GM12878 (cell line): ENCODE measurements at regions not wholly inside any gene's neighbourhood (a gene's known extent, or its start where the extent isn't known, plus 50 kb on each side); places are given as distances from the start of the nearest gene placed in this dataset.

Experiments used
- ATAC-seq: fragments of 200-7000 bp; cut with Tn5 transposase; 3 replicates; pipeline ENCODE4 v1.9.1; 2020; ENCODE audit warnings: mild to moderate bottlenecking, moderate library complexity
- BruUV-seq: library from RNA; stranded (reverse); fragments of 400-500 nt; replicated peaks from 2 replicates; lab custom pipeline; 2021; lab: Mats Ljungman, UMichigan
- CTCF ChIA-PET: fragments of 300-600 bp; sonication (Branson Sonifier 250); formaldehyde crosslinking; extraction: SDS; loops from one replicate; lab custom pipeline; 2021; ENCODE audit warnings: inconsistent platforms; lab: Yijun Ruan, JAX
- POLR2A ChIA-PET: fragments of 350-600 bp; formaldehyde crosslinking; extraction: SDS; loops from one replicate; lab custom pipeline; 2021; ENCODE audit warnings: inconsistent platforms; lab: Charles Lee
- RAD21 ChIA-PET: fragments of 300-600 bp; sonication (Branson Sonifier 250); formaldehyde crosslinking; loops from one replicate; lab custom pipeline; 2023; ENCODE audit warnings: antibody characterized with exemption; ENCODE audit not compliant: unreplicated experiment; lab: Charles Lee
- SMC1A ChIA-PET: fragments of 300-600 bp; sonication (Branson Sonifier 250); formaldehyde crosslinking; loops from one replicate; lab custom pipeline; 2023; ENCODE audit not compliant: unreplicated experiment, uncharacterized antibody; lab: Charles Lee
- DNase-seq: peaks from one replicate; pipeline ENCODE4 v3.0.0-alpha.2; 2011; ENCODE audit warnings: low read depth, low spot score
- FAIRE-seq: peaks from 3 replicates; lab custom pipeline; 2011; peaks lifted over from hg19 to GRCh38; lab: Jason Lieb, UNC
- H2AFZ ChIP-seq: 2 replicates; pipeline ENCODE4 v1.6.0; 2011; ENCODE audit warnings: low read depth, low read length, control low read depth; ENCODE audit not compliant: control insufficient read depth
- H3K27ac ChIP-seq: 2 replicates; pipeline ENCODE4 v1.5.1; 2011; ENCODE audit warnings: control low read depth; ENCODE audit not compliant: control insufficient read depth, insufficient read depth
- H3K27me3 ChIP-seq, 2 experiments: replicated peaks in 1 of 2; 2 replicates each; pipeline versions ENCODE4 v1.6.0 to v1.6.1; 2011; ENCODE audit warnings: low read length in 1 of 2; ENCODE audit not compliant: control insufficient read depth in 2 of 2, insufficient read depth in 2 of 2
- H3K36me3 ChIP-seq, 2 experiments: 2 replicates each; pipeline ENCODE4 v1.5.1; 2011; ENCODE audit warnings: low read length in 1 of 2; ENCODE audit not compliant: control insufficient read depth in 2 of 2, insufficient read depth in 2 of 2
- H3K4me1 ChIP-seq: 2 replicates; pipeline ENCODE4 v1.6.1; 2011; ENCODE audit warnings: mild to moderate bottlenecking, low read length, moderate library complexity, mixed read lengths; ENCODE audit not compliant: control insufficient read depth, insufficient read depth
- H3K4me2 ChIP-seq: 2 replicates; pipeline ENCODE4 v1.6.0; 2011; ENCODE audit warnings: control low read depth; ENCODE audit not compliant: control insufficient read depth, insufficient read depth
- H3K4me3 ChIP-seq: fragments of 200-600 bp; sonication (generic); 2 replicates; pipeline ENCODE4 v1.5.1; 2016
- H3K79me2 ChIP-seq: 2 replicates; pipeline ENCODE4 v1.6.0; 2011; ENCODE audit warnings: low read length; ENCODE audit not compliant: control insufficient read depth, insufficient read depth
- H3K9ac ChIP-seq: 2 replicates; pipeline ENCODE4 v1.8.0; 2011; ENCODE audit warnings: low read length, control low read depth, mixed read lengths; ENCODE audit not compliant: control insufficient read depth, insufficient read depth
- H3K9me3 ChIP-seq: replicated peaks from 3 replicates; pipeline ENCODE4 v1.5.1; 2011; ENCODE audit warnings: mild to moderate bottlenecking, low read length; ENCODE audit not compliant: control insufficient read depth, insufficient read depth
- H4K20me1 ChIP-seq: 2 replicates; pipeline ENCODE4 v1.6.0; 2011; ENCODE audit not compliant: control insufficient read depth, insufficient read depth
- ASH2L ChIP-seq: fragments of 300-600, 200-600 bp; sonication (generic); IDR thresholded peaks from 2 replicates; pipeline ENCODE4 v1.6.1; 2017; ENCODE audit warnings: low read depth, mild to moderate bottlenecking, borderline replicate concordance
- CHD1 ChIP-seq: IDR thresholded peaks from 2 replicates; pipeline ENCODE4 v1.6.1; 2012; ENCODE audit warnings: low read depth, low read length, improper control_type of control experiment
- EZH2 ChIP-seq: IDR thresholded peaks from 2 replicates; pipeline ENCODE4 v1.6.1; 2012; ENCODE audit warnings: low read depth, mild to moderate bottlenecking, control low read depth, inconsistent platforms, low read length, borderline replicate concordance; ENCODE audit not compliant: control insufficient read depth
- IKZF2 ChIP-seq, 2 experiments: fragments of 450-650 bp; IDR thresholded peaks; 2 replicates each; pipeline ENCODE4 v1.6.1; 2017; ENCODE audit warnings: mild to moderate bottlenecking in 2 of 2, moderate library complexity in 2 of 2
- MEF2B ChIP-seq: fragments of 450-650 bp; IDR thresholded peaks from 2 replicates; pipeline ENCODE4 v1.6.1; 2018; ENCODE audit warnings: mild to moderate bottlenecking, moderate library complexity; ENCODE audit not compliant: partially characterized antibody, poor library complexity, severe bottlenecking
- NR2C2 ChIP-seq: IDR thresholded peaks from 2 replicates; pipeline ENCODE4 v1.6.1; 2011; ENCODE audit warnings: borderline replicate concordance, low read depth; ENCODE audit not compliant: control insufficient read depth, insufficient read length
- PAX5 ChIP-seq: IDR thresholded peaks from 2 replicates; pipeline ENCODE4 v1.6.1; 2011; ENCODE audit warnings: low read depth, low read length, borderline replicate concordance
- ZNF274 ChIP-seq: IDR thresholded peaks from one replicate; pipeline ENCODE4 v1.8.0; 2011; ENCODE audit not compliant: insufficient read length, insufficient read depth
- WGBS: methylation state at CpG from one replicate; pipeline ENCODE4 v1.1.6; 2016; ENCODE audit warnings: low lambda C conversion rate; ENCODE audit not compliant: insufficient replicate concordance, insufficient coverage; ENCODE audit errors: missing lambda C conversion rate; 5-methylcytosine and 5-hydroxymethylcytosine counted together
- in situ Hi-C: fragments of 300-500 bp; cut with MboI; formaldehyde crosslinking; loops from 9 replicates; pipeline ENCODE4 v1.14.3; 2018; ENCODE audit warnings: mixed read lengths
- intact Hi-C: fragments of 100-400 bp; cut with micrococcal nuclease; formaldehyde crosslinking; loops from one replicate; pipeline ENCODE4 v1.14.2; 2022; ENCODE audit not compliant: unreplicated experiment
- TF ChIP-seq, protein P1 (sequence below): fragments of 450-650 bp; formaldehyde crosslinking; IDR thresholded peaks from 2 replicates; pipeline ENCODE4 v1.4.0; 2022; ENCODE audit warnings: mild to moderate bottlenecking, moderate library complexity
- TF ChIP-seq, protein P2 (sequence below): fragments of 450-650 bp; conservative IDR thresholded peaks from 2 replicates; pipeline ENCODE4 v1.6.1; 2017; ENCODE audit warnings: mild to moderate bottlenecking, moderate library complexity
- TF ChIP-seq, protein P3 (sequence below): fragments of 450-650 bp; IDR thresholded peaks from 2 replicates; pipeline ENCODE4 v1.6.1; 2018; ENCODE audit warnings: borderline replicate concordance, mild to moderate bottlenecking; ENCODE audit not compliant: partially characterized antibody
- TF ChIP-seq, protein P4 (sequence below): fragments of 150-350 bp; IDR thresholded peaks from 2 replicates; pipeline ENCODE4 v1.6.1; 2016; ENCODE audit warnings: low read depth, low read length

DNA sequence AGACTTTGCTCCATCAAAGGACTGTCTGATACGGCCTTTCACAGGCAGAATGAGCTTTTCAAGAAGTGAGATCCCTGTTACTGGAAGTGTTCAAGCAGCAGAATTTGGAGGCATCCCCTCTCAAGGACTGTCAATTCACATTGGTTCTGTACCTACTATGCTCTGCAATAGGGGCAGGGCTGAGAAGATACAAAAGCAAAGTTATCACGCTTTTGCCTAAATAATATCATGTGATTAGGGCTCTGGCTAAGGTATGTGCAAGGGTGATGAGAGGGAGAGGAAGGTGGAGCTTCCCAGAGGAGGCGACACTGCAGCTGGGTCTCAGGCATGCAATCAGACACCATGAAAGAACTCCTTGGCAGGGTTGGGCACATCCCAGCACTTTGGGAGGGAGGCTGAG lies 80.2 kb upstream of the PIM1 start:
- POLR2A ChIA-PET, result interaction anchor here (1.6 kb wide), 1 partner anchor 71 kb away, joined by 4 read pairs; no protein-coding TSS in a partner anchor
- no TSS peak for BruUV-seq
- in situ Hi-C loops, result no loop called here
- Histone ChIP-seq H2AFZ (no peak overlapping the region), H3K9ac (no peak overlapping the region), H3K79me2 (no peaks in the 10 kb centered on the region), H3K27ac (no peak overlapping the region), H3K27me3 (no peaks in the 10 kb centered on the region), H3K36me3 (no peaks in the 10 kb centered on the region), H3K4me2 (no peak overlapping the region), H4K20me1 (no peaks in the 10 kb centered on the region), H3K4me1 (no peaks in the 10 kb centered on the region), H3K4me3 (no peak overlapping the region), H3K9me3 (no peaks in the 10 kb centered on the region)
- intact Hi-C loops, result no loop called here
- no peak for DNase-seq
- 73% methylated on average over 3 of the region's 3 CpGs for WGBS
- ATAC-seq, result no peak
- RAD21 ChIA-PET, result no interaction called here
- SMC1A ChIA-PET, result no interaction called here
- FAIRE-seq, result no peak
- CTCF ChIA-PET, result no interaction called here
- TF ChIP-seq, protein P1, sequence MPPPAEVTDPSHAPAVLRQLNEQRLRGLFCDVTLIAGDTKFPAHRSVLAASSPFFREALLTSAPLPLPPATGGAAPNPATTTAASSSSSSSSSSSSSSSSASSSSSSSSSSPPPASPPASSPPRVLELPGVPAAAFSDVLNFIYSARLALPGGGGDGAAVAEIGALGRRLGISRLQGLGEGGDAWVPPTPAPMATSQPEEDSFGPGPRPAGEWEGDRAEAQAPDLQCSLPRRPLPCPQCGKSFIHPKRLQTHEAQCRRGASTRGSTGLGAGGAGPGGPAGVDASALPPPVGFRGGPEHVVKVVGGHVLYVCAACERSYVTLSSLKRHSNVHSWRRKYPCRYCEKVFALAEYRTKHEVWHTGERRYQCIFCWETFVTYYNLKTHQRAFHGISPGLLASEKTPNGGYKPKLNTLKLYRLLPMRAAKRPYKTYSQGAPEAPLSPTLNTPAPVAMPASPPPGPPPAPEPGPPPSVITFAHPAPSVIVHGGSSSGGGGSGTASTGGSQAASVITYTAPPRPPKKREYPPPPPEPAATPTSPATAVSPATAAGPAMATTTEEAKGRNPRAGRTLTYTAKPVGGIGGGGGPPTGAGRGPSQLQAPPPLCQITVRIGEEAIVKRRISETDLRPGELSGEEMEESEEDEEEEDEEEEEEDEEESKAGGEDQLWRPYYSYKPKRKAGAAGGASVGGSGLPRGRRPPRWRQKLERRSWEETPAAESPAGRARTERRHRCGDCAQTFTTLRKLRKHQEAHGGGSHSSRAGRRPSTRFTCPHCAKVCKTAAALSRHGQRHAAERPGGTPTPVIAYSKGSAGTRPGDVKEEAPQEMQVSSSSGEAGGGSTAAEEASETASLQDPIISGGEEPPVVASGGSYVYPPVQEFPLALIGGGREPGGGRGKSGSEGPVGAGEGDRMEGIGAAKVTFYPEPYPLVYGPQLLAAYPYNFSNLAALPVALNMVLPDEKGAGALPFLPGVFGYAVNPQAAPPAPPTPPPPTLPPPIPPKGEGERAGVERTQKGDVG (CRISPR knock-in tag), result no peak
- TF ChIP-seq, protein P2, sequence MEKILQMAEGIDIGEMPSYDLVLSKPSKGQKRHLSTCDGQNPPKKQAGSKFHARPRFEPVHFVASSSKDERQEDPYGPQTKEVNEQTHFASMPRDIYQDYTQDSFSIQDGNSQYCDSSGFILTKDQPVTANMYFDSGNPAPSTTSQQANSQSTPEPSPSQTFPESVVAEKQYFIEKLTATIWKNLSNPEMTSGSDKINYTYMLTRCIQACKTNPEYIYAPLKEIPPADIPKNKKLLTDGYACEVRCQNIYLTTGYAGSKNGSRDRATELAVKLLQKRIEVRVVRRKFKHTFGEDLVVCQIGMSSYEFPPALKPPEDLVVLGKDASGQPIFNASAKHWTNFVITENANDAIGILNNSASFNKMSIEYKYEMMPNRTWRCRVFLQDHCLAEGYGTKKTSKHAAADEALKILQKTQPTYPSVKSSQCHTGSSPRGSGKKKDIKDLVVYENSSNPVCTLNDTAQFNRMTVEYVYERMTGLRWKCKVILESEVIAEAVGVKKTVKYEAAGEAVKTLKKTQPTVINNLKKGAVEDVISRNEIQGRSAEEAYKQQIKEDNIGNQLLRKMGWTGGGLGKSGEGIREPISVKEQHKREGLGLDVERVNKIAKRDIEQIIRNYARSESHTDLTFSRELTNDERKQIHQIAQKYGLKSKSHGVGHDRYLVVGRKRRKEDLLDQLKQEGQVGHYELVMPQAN, result no peak
- TF ChIP-seq, protein P3, sequence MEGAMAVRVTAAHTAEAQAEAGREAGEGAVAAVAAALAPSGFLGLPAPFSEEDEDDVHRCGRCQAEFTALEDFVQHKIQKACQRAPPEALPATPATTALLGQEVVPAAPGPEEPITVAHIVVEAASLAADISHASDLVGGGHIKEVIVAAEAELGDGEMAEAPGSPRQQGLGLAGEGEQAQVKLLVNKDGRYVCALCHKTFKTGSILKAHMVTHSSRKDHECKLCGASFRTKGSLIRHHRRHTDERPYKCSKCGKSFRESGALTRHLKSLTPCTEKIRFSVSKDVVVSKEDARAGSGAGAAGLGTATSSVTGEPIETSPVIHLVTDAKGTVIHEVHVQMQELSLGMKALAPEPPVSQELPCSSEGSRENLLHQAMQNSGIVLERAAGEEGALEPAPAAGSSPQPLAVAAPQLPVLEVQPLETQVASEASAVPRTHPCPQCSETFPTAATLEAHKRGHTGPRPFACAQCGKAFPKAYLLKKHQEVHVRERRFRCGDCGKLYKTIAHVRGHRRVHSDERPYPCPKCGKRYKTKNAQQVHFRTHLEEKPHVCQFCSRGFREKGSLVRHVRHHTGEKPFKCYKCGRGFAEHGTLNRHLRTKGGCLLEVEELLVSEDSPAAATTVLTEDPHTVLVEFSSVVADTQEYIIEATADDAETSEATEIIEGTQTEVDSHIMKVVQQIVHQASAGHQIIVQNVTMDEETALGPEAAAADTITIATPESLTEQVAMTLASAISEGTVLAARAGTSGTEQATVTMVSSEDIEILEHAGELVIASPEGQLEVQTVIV, result no peak
- TF ChIP-seq ZNF274 (no peak), NR2C2 (no peak), EZH2 (no peak), CHD1 (no peak), ASH2L (no peak), MEF2B (no peak), PAX5 (no peak), IKZF2 (IDR thresholded peaks at IDR 0.05) (no peak)
- TF ChIP-seq, protein P4, sequence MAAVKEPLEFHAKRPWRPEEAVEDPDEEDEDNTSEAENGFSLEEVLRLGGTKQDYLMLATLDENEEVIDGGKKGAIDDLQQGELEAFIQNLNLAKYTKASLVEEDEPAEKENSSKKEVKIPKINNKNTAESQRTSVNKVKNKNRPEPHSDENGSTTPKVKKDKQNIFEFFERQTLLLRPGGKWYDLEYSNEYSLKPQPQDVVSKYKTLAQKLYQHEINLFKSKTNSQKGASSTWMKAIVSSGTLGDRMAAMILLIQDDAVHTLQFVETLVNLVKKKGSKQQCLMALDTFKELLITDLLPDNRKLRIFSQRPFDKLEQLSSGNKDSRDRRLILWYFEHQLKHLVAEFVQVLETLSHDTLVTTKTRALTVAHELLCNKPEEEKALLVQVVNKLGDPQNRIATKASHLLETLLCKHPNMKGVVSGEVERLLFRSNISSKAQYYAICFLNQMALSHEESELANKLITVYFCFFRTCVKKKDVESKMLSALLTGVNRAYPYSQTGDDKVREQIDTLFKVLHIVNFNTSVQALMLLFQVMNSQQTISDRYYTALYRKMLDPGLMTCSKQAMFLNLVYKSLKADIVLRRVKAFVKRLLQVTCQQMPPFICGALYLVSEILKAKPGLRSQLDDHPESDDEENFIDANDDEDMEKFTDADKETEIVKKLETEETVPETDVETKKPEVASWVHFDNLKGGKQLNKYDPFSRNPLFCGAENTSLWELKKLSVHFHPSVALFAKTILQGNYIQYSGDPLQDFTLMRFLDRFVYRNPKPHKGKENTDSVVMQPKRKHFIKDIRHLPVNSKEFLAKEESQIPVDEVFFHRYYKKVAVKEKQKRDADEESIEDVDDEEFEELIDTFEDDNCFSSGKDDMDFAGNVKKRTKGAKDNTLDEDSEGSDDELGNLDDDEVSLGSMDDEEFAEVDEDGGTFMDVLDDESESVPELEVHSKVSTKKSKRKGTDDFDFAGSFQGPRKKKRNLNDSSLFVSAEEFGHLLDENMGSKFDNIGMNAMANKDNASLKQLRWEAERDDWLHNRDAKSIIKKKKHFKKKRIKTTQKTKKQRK, result no peak
